ENCODE measurements at regions not wholly inside any gene's neighbourhood (a gene's known extent, or its start where the extent isn't known, plus 50 kb on each side); places are given as distances from the start of the nearest gene placed in this dataset.
"Not testable (repeated sequence)": the region's sequence is repeated elsewhere in the genome, so short reads cannot be mapped to it uniquely, and the experiment has no call there.

DNA sequence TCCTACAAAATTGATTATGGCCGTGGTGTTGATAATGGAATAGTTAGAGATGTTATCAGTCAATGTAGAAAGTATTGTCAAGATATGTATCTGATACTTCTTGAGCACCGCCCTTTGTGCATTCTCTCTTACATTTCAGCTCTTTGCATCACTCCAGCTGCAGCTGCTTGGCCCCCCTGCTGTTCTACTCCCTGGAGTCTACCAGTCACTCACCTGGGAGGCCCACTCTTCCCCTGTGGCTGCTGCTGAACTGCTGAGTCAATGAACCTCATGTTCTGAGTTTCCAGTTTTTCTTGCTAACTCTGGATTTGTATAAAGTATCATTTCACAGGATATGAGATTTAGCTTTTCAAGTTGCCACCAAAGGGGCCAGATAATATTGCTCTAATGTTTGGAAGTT lies 312.8 kb upstream of the SLC16A7 start:
- intact Hi-C loops (cut with DNase I; ENCODE audit: low total_unique reads): no loop called here
- WGBS, 5 donors: 64 to 78% (median 68%) methylated on average over 2 of the region's 2 CpGs
- H3K27ac ChIP-seq: no peak overlapping the region
- no peaks in the 10 kb centered on the region for H3K36me3 ChIP-seq
- no peak for DNase-seq
- no peaks in the 10 kb centered on the region for H3K27me3 ChIP-seq
- H3K9me3 ChIP-seq: no peaks in the 10 kb centered on the region
- H3K4me1 ChIP-seq: no peaks in the 10 kb centered on the region
- TF ChIP-seq EP300 (IDR thresholded peaks at IDR 0.05) (no peak), POLR2AphosphoS5 (IDR thresholded peaks at IDR 0.05) (no peak), POLR2A (IDR thresholded peaks at IDR 0.05) (no peak)
- TF ChIP-seq, protein P1, sequence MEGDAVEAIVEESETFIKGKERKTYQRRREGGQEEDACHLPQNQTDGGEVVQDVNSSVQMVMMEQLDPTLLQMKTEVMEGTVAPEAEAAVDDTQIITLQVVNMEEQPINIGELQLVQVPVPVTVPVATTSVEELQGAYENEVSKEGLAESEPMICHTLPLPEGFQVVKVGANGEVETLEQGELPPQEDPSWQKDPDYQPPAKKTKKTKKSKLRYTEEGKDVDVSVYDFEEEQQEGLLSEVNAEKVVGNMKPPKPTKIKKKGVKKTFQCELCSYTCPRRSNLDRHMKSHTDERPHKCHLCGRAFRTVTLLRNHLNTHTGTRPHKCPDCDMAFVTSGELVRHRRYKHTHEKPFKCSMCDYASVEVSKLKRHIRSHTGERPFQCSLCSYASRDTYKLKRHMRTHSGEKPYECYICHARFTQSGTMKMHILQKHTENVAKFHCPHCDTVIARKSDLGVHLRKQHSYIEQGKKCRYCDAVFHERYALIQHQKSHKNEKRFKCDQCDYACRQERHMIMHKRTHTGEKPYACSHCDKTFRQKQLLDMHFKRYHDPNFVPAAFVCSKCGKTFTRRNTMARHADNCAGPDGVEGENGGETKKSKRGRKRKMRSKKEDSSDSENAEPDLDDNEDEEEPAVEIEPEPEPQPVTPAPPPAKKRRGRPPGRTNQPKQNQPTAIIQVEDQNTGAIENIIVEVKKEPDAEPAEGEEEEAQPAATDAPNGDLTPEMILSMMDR (IDR thresholded peaks at IDR 0.05): no peak
- no peak overlapping the region for H3K4me3 ChIP-seq

DNA sequence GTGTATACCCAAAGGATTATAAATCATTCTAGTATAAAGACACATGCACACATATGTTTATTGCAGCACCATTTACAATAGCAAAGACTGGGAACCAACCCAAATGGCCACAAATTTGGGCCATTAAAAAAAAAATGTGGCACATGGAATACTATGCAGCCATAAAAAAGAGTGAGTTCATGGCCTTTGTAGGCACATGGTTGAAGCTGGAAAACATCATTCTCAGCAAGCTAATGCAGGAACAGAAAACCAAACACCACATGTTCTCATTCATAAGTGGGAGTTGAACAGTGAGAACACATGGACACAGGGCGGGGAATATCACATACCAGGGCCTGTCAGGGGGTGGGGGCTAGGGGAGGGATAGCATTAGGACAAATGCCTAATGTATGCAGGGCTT lies 322.3 kb upstream of the SLC16A7 start:
- H3K36me3 ChIP-seq; H3K27ac ChIP-seq; DNase-seq; H3K4me1 ChIP-seq; intact Hi-C loops (cut with DNase I; ENCODE audit: low total_unique reads); H3K27me3 ChIP-seq; H3K4me3 ChIP-seq: not testable (repeated sequence)
- peaks cover 0 to 20% (median 8%) of the 10 kb centered on the region in 4 donors for H3K9me3 ChIP-seq
- WGBS, 5 donors: 76 to 95% (median 90%) methylated on average over 1 of the region's 1 CpG

DNA sequence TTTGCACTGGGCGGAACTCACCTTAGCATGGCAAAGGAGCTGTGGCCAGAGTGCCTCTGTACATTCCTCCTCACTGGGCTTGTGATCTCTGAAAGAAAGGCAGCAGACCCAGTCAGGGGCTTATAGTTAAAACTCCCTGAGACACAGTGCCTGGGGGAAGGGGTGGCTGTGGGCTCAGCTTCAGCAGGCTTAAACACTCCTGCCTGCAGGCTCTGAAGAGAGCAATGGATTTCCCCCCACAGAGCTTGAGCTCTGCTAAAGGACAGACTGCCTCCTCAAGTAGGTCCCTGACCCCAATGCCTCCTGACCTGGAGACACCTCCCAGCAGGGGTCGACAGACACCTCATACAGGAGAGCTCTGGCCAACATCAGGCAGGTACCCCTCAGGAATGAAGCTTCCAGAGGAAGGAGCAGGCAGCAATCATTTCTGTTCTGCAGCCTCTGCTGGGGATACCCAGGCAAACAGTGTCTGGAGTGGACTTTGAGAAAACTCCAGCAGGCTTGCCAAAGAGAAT lies 327.5 kb upstream of the SLC16A7 start:
- 66 to 91% (median 78%) methylated on average over 1 to 2 of the region's 2 CpGs for WGBS, 5 donors
- intact Hi-C loops (cut with DNase I; ENCODE audit: low total_unique reads): no loop called here
- Histone ChIP-seq H3K4me3 (no peak overlapping the region), H3K9me3 (peaks cover 0 to 20% (median 8%) of the 10 kb centered on the region in 4 donors), H3K27ac (no peak overlapping the region), H3K4me1 (no peaks in the 10 kb centered on the region), H3K27me3 (no peaks in the 10 kb centered on the region), H3K36me3 (no peaks in the 10 kb centered on the region)
- TF ChIP-seq EP300 (IDR thresholded peaks at IDR 0.05) (no peak), POLR2A (IDR thresholded peaks at IDR 0.05) (no peak), POLR2AphosphoS5 (IDR thresholded peaks at IDR 0.05) (no peak)
- TF ChIP-seq, protein P1 (IDR thresholded peaks at IDR 0.05): no peak
- DNase-seq: no peak

DNA sequence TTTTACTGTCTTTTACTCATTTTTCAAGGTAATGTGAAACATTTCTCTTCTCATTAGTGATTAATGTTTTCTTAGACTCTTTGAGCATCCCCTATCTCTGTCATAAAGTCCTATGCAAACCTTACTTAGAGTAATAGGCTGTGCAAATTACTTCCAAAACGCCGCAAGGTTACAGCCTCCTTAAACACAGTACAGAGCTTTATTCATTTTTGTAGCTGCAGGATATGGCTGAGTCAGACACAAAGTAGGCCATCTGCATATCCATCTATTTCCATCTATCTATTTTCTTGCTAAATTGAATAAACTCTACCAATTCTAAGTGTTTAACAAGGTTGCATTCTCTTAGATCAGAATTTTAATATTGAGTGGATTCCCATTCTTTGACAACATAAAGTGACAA lies 335.6 kb upstream of the SLC16A7 start:
- H3K4me1 ChIP-seq: no peaks in the 10 kb centered on the region
- intact Hi-C loops (cut with DNase I; ENCODE audit: low total_unique reads): no loop called here
- H3K27ac ChIP-seq: no peak overlapping the region
- no peak overlapping the region for H3K4me3 ChIP-seq
- H3K9me3 ChIP-seq: no peaks in the 10 kb centered on the region
- no peaks in the 10 kb centered on the region for H3K36me3 ChIP-seq
- DNase-seq: no peak
- TF ChIP-seq, protein P1 (IDR thresholded peaks at IDR 0.05): no peak
- TF ChIP-seq POLR2AphosphoS5 (IDR thresholded peaks at IDR 0.05) (no peak), EP300 (IDR thresholded peaks at IDR 0.05) (no peak), POLR2A (IDR thresholded peaks at IDR 0.05) (no peak)
- WGBS, 5 donors: 67 to 98% (median 94%) methylated on average over 2 of the region's 2 CpGs
- no peaks in the 10 kb centered on the region for H3K27me3 ChIP-seq

DNA sequence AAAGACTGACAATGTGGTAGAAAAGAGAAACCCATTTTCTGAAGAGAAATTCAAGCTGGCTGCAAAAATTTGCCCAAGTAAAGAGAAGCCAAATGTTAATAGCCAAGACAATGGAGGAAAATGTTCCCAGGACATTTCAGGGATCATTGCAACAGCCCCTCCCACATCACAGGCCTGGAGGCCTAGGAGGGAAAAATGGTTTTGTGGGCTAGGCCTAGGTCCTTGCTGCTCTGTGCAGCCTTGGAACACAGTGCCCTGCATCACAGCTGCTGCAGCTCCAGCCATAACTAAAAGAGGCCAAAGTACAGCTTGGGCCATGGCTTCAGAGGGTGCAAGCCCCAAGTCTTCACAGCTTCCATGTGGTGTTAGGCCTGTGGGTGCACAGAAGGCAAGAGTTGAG lies 332.4 kb upstream of the LRIG3 start:
- intact Hi-C loops (cut with DNase I; ENCODE audit: low total_unique reads): no loop called here
- Histone ChIP-seq H3K27ac (no peak overlapping the region), H3K27me3 (no peaks in the 10 kb centered on the region), H3K4me3 (no peak overlapping the region), H3K4me1 (no peaks in the 10 kb centered on the region), H3K9me3 (peaks cover 0 to 21% (median 12%) of the 10 kb centered on the region in 4 donors), H3K36me3 (no peaks in the 10 kb centered on the region)
- DNase-seq: no peak
- TF ChIP-seq, protein P1 (IDR thresholded peaks at IDR 0.05): no peak
- TF ChIP-seq EP300 (IDR thresholded peaks at IDR 0.05) (no peak), POLR2AphosphoS5 (IDR thresholded peaks at IDR 0.05) (no peak), POLR2A (IDR thresholded peaks at IDR 0.05) (no peak)

All from stomach (tissue), 8 donors.